ENCODE measurements at regions not wholly inside any gene's neighbourhood (a gene's known extent, or its start where the extent isn't known, plus 50 kb on each side); places are given as distances from the start of the nearest gene placed in this dataset.

- TF ChIP-seq CTCF (IDR thresholded peaks at IDR 0.05; ENCODE audit: insufficient read depth, low read length, poor library complexity, severe bottlenecking), result no peak
- no peak for DNase-seq (ENCODE audit: extremely low read depth, insufficient read length)
- H3K27me3 ChIP-seq (replicated peaks; ENCODE audit: control insufficient read depth, insufficient read depth, low read length), result no peaks in the 10 kb centered on the region; the same call in 1 of the 2 replicates
- H3K4me3 ChIP-seq (replicated peaks; ENCODE audit: low read depth, low read length), result no peak overlapping the region
- H3K36me3 ChIP-seq (ENCODE audit: control insufficient read depth, insufficient read depth, low read length), result no peaks in the 10 kb centered on the region
Measured at GRCh38 chr20:57009775-57010174, 256.7 kb downstream of the BMP7 start.

GRCh38 chr20:57012691-57013090, 253.8 kb downstream of the BMP7 start:
- Histone ChIP-seq H3K4me3 (replicated peaks; ENCODE audit: low read depth, low read length) (no peak overlapping the region), H3K36me3 (ENCODE audit: control insufficient read depth, insufficient read depth, low read length) (no peaks in the 10 kb centered on the region), H3K27me3 (replicated peaks; ENCODE audit: control insufficient read depth, insufficient read depth, low read length) (no peaks in the 10 kb centered on the region; the same call in 1 of the 2 replicates)
- no peak for DNase-seq (ENCODE audit: extremely low read depth, insufficient read length)
- TF ChIP-seq CTCF (IDR thresholded peaks at IDR 0.05; ENCODE audit: insufficient read depth, low read length, poor library complexity, severe bottlenecking), result no peak

GRCh38 chr20:57013217-57013616, 253.2 kb downstream of the BMP7 start:
- H3K4me3 ChIP-seq (replicated peaks; ENCODE audit: low read depth, low read length), result no peak overlapping the region
- no peak for TF ChIP-seq CTCF (IDR thresholded peaks at IDR 0.05; ENCODE audit: insufficient read depth, low read length, poor library complexity, severe bottlenecking)
- H3K36me3 ChIP-seq (ENCODE audit: control insufficient read depth, insufficient read depth, low read length), result no peaks in the 10 kb centered on the region
- H3K27me3 ChIP-seq (replicated peaks; ENCODE audit: control insufficient read depth, insufficient read depth, low read length), result no peaks in the 10 kb centered on the region; the same call in 1 of the 2 replicates
- no peak for DNase-seq (ENCODE audit: extremely low read depth, insufficient read length)

GRCh38 chr20:57013741-57014140, 252.7 kb downstream of the BMP7 start:
- H3K4me3 ChIP-seq (replicated peaks; ENCODE audit: low read depth, low read length), result no peak overlapping the region
- no peak for DNase-seq (ENCODE audit: extremely low read depth, insufficient read length)
- H3K36me3 ChIP-seq (ENCODE audit: control insufficient read depth, insufficient read depth, low read length), result no peaks in the 10 kb centered on the region
- no peaks in the 10 kb centered on the region; the same call in 1 of the 2 replicates for H3K27me3 ChIP-seq (replicated peaks; ENCODE audit: control insufficient read depth, insufficient read depth, low read length)
- no peak for TF ChIP-seq CTCF (IDR thresholded peaks at IDR 0.05; ENCODE audit: insufficient read depth, low read length, poor library complexity, severe bottlenecking)

- no peak for DNase-seq (ENCODE audit: extremely low read depth, insufficient read length)
- H3K4me3 ChIP-seq (replicated peaks; ENCODE audit: low read depth, low read length), result no peak overlapping the region
- no peak for TF ChIP-seq CTCF (IDR thresholded peaks at IDR 0.05; ENCODE audit: insufficient read depth, low read length, poor library complexity, severe bottlenecking)
- H3K27me3 ChIP-seq (replicated peaks; ENCODE audit: control insufficient read depth, insufficient read depth, low read length), result peaks cover 2% of the 10 kb centered on the region; the same call in 1 of the 2 replicates
- no peaks in the 10 kb centered on the region for H3K36me3 ChIP-seq (ENCODE audit: control insufficient read depth, insufficient read depth, low read length)
Measured at GRCh38 chr20:57020364-57020763, 246.1 kb downstream of the BMP7 start.

GRCh38 chr20:57022306-57022705, 244.1 kb downstream of the BMP7 start:
- no peak overlapping the region for H3K4me3 ChIP-seq (replicated peaks; ENCODE audit: low read depth, low read length)
- H3K36me3 ChIP-seq (ENCODE audit: control insufficient read depth, insufficient read depth, low read length), result no peaks in the 10 kb centered on the region
- TF ChIP-seq CTCF (IDR thresholded peaks at IDR 0.05; ENCODE audit: insufficient read depth, low read length, poor library complexity, severe bottlenecking), result no peak
- H3K27me3 ChIP-seq (replicated peaks; ENCODE audit: control insufficient read depth, insufficient read depth, low read length), result peaks cover 2% of the 10 kb centered on the region
- DNase-seq (ENCODE audit: extremely low read depth, insufficient read length), result no peak

Measured in GM06990 (cell line).